Neuron (in vitro differentiated cells): ENCODE measurements at regions not wholly inside any gene's neighbourhood (a gene's known extent, or its start where the extent isn't known, plus 50 kb on each side); places are given as distances from the start of the nearest gene placed in this dataset.

Source experiments
- H2AFZ ChIP-seq: one replicate; pipeline ENCODE4 v1.6.1; 2013; ENCODE audit warnings: low read depth, mild to moderate bottlenecking, inconsistent platforms, low read length, moderate library complexity
- H3K27me3 ChIP-seq: one replicate; pipeline ENCODE4 v1.6.1; 2013; ENCODE audit warnings: low read length; ENCODE audit not compliant: insufficient read depth
- H3K36me3 ChIP-seq: one replicate; pipeline ENCODE4 v1.6.1; 2013; ENCODE audit warnings: low read length; ENCODE audit not compliant: insufficient read depth
- H3K4me1 ChIP-seq: one replicate; pipeline ENCODE4 v1.6.1; 2013; ENCODE audit warnings: low read length; ENCODE audit not compliant: insufficient read depth
- H3K4me3 ChIP-seq: 2 replicates; pipeline ENCODE4 v1.5.1; 2013; ENCODE audit warnings: mild to moderate bottlenecking, low read length, moderate library complexity
- H3K9me3 ChIP-seq: one replicate; pipeline ENCODE4 v1.6.1; 2013; ENCODE audit warnings: low read length

DNA sequence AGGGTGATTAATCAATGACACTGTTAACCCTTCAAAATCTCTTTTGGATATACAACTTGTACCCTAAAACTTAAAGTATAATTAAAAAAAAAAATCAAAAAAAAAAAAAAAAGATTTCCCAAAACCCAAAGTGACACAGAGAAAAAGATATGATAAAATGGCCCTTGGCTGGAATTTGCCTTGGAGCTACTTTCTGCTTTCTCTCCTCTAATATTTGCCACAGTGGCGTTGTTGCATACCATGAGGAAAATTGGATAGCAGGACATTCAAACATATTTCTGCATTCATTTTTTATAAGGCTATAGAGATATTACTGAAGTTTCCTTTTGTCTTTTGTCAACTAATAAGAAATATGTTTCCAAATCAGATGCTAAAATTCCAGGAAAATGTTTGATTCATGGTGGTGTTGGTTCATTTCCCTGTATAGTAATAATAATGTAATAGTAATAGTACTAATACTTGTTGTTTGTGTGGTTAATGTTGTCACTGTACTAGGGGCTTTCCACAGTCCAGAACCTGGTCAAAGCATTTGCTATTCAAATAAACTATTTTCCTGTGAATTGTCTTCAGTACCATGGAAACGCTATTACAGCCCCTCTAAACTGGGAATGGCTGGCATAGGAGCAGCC is 441.3 kb upstream of the THBS1 start:
- no peaks in the 10 kb centered on the region for H3K9me3 ChIP-seq
- no peak overlapping the region for H3K4me3 ChIP-seq
- H2AFZ ChIP-seq: no peak overlapping the region
- H3K36me3 ChIP-seq: no peaks in the 10 kb centered on the region
- H3K27me3 ChIP-seq: no peaks in the 10 kb centered on the region
- H3K4me1 ChIP-seq: peaks cover 8% of the 10 kb centered on the region

DNA sequence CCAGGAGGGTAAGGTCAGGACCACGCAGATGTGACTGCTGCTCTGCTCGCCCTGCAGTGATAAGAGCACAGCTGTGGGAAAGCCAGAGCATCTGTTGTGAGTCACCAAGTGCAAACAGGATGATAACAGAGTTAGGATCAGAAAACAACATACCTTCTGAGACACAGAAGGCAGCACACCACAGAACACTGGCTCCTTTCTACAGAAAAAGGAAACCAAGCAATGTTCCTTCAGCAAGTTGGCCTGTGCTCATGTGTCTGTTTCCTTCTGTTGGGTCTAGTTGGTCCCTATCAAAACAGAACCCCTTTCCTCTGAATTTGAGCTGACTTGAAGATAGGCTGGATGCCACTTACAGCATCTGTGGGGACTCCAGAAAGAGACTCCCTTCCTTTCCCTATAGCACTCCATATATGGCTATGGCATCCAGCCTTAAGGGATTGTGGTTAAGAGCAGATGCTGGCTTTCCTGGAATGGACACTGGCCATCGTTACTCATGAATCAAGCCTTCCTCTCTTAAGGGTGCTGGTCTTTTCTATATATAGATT is 440.7 kb upstream of the THBS1 start:
- H3K4me3 ChIP-seq: no peak overlapping the region
- no peaks in the 10 kb centered on the region for H3K36me3 ChIP-seq
- no peaks in the 10 kb centered on the region for H3K9me3 ChIP-seq
- H3K27me3 ChIP-seq: no peaks in the 10 kb centered on the region
- H2AFZ ChIP-seq: no peak overlapping the region
- H3K4me1 ChIP-seq: peaks cover 8% of the 10 kb centered on the region

DNA sequence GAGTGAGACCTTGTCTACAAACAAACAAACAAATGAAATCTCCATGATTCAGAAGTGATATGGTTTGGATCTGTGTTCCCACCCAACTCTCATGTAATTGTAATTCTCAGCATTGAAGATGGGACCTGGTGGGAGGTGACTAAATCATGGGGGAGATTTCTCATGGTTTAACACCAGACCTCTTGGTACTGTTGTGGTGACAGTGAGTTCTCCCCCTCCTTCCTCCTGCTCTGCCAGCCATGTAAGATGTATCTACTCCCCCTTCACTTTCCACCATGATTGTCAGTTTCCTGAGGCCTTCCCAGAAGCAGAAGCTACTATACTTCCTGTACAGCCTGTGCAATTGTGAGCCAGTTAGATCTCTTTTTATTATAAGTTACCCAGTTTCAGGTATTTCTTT is 438.4 kb upstream of the THBS1 start:
- Histone ChIP-seq H3K4me3 (no peak overlapping the region), H3K9me3 (no peaks in the 10 kb centered on the region), H3K36me3 (no peaks in the 10 kb centered on the region), H3K27me3 (no peaks in the 10 kb centered on the region), H2AFZ (no peak overlapping the region), H3K4me1 (peaks cover 8% of the 10 kb centered on the region)

DNA sequence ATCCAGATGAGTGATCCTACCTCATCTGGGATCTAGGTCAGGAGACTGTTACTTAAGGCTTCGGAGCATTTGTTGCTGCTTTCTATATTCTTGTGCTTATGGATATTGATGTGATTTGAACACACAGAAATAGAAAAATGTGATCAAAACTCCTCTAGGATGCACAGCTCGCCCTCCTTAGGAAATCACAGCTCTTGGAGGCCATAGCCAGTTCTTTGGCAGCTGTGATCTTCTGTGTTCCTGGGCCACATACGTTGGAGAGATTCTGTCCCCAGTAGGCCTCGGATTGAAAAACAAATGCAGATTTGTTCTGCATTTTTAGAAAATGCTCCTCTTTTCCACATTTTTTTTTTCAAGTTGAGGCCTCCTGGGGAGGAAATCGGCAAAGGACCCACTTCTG is 437.4 kb upstream of the THBS1 start:
- no peaks in the 10 kb centered on the region for H3K27me3 ChIP-seq
- no peaks in the 10 kb centered on the region for H3K9me3 ChIP-seq
- no peaks in the 10 kb centered on the region for H3K36me3 ChIP-seq
- H2AFZ ChIP-seq: no peak overlapping the region
- peaks cover 8% of the 10 kb centered on the region for H3K4me1 ChIP-seq
- no peak overlapping the region for H3K4me3 ChIP-seq

DNA sequence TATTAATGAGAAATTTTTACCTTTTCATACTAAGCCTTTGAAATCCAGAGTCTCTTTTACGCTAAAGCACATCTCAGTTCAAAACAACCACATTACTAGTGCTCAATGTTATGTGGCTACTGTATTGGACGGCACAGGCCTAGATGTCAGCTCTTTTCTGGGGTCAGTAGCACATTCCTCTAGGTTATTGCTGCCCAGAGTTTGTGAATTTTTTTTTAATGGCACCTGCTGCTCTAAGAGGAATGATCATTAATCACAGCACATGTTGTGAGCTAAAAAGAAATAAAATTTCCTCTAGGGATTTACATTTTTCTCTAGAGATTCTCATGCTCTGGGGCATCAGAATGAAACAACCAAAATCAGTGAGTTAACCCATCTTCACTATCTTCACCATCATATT is 436.8 kb upstream of the THBS1 start:
- Histone ChIP-seq H3K27me3 (no peaks in the 10 kb centered on the region), H3K4me3 (no peak overlapping the region), H3K4me1 (peaks cover 9% of the 10 kb centered on the region), H3K36me3 (no peaks in the 10 kb centered on the region), H2AFZ (no peak overlapping the region), H3K9me3 (no peaks in the 10 kb centered on the region)

DNA sequence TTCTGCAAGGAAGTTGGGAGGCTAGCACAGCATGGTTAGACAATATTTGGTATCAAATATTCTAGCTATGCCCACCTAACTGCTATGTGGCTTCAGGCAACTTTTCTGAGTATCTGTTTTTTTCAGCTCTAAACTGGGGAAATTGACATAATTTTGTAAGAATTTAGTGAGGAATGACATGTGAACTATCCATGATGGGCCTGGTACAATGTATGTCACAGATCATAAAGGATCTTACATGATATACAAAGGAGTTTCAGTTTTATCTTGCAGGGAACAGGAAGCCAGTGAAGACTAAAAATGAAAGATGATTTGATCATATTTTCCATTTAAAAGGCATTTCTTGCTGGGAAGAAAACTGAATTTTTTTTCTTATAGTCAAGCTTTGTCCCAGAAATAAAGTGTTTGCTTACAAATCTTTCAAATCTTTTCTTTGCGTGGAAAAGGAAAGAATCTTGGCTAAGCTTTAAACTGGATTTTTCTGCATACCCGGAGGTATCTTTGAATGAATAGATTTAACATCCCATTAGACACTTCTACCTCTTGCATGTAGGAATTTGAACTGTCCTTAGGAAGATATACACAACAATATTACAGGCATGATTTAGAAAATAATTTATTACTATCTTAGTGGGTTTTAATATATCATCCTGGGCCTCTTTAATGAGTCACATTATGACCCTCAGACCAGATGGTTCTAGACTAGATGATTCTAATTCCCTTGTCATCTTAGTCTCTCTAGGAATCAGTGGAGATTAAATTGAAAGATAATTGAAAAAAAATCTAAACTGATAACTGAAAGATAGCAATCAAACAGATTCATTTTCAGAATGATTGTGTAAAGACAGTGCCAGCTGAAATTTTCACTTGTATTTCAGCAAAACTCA is 436.0 kb upstream of the THBS1 start:
- Histone ChIP-seq H2AFZ (no peak overlapping the region), H3K36me3 (no peaks in the 10 kb centered on the region), H3K4me1 (peaks cover 15% of the 10 kb centered on the region), H3K27me3 (no peaks in the 10 kb centered on the region), H3K9me3 (no peaks in the 10 kb centered on the region), H3K4me3 (no peak overlapping the region)

DNA sequence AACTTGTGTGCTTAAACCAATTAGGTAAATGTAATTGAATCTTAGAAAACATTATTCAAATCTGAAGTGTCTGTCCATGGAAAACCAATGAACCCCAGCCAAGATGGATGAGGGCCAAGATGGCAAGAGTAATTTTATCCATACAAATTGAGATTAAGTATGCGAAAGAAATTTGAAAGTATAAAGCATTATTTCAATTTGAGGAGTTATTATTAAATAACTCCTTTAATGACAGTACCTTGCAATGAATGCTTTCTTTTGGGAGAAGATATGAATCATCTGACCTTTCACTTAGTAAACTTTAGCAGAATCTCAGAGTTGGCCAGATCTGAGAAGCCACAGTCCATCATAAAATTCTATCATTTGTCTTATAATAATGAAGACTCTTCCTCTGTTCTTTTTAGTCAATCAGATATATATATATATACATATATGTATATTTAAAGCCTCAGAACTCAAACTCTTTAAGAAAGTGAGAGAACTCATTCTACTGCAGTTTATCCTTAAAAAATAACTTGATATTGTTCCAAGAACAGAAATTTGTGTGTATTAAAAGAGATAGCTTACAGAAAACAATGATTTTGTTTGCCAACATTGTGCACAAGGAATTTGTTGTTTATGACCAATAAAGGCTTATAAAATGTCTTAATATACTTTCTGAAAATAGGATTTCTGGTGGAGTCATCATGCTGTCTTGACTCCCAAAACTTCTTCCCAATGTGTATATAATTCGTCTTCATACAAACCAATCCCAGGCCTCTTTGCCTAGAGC is 434.8 kb upstream of the THBS1 start:
- Histone ChIP-seq H3K4me3 (no peak overlapping the region), H3K9me3 (no peaks in the 10 kb centered on the region), H3K27me3 (no peaks in the 10 kb centered on the region), H2AFZ (no peak overlapping the region), H3K36me3 (no peaks in the 10 kb centered on the region), H3K4me1 (peaks cover 13% of the 10 kb centered on the region)

DNA sequence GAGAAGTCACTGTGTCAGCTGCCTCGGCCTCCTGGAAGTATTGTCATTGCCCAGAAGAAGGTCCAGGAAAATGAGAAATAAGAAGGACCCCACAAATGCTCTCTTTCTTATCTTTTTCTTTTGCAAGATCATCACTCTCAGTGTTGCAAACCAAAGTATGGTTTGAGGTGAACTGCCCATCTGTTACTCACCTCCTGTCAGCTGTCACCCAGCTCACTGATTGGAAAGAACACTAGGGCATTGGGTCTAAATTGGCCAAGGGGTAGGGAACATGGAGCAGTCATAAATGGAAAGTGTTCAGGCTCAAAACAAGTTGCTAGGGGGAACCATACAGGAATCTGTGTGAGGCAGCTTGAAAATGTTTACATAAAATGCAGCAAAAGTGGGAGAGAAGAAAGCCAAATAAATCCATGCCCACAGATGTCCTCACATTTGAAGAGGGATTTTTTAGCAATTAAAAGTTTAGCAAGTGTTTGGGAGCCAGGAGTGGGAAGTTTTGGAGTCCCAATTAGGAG is 431.2 kb upstream of the THBS1 start:
- H3K36me3 ChIP-seq: no peaks in the 10 kb centered on the region
- no peak overlapping the region for H3K4me3 ChIP-seq
- no peak overlapping the region for H2AFZ ChIP-seq
- no peaks in the 10 kb centered on the region for H3K9me3 ChIP-seq
- H3K27me3 ChIP-seq: no peaks in the 10 kb centered on the region
- peaks cover 25% of the 10 kb centered on the region for H3K4me1 ChIP-seq

DNA sequence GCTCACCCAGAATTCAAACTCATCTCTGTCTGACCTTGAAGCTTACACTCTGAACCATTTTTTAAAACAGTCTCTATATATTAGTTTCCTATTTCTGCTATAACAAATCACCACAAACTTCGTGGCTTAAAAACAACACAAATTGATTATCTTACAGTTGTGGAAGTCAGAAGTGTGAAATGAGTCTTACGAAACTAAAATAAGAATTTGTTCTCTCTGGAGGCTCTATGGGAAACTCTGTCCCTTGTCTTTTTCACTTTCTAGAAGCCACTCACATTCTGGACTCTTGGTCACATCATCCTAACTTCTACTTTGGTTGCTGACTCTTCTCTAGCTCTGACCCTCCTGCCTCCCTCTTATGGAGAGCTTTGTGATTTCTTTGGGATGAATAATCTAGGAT is 429.3 kb upstream of the THBS1 start:
- Histone ChIP-seq H3K4me1 (peaks cover 25% of the 10 kb centered on the region), H2AFZ (no peak overlapping the region), H3K4me3 (no peak overlapping the region), H3K9me3 (no peaks in the 10 kb centered on the region), H3K36me3 (no peaks in the 10 kb centered on the region), H3K27me3 (no peaks in the 10 kb centered on the region)

DNA sequence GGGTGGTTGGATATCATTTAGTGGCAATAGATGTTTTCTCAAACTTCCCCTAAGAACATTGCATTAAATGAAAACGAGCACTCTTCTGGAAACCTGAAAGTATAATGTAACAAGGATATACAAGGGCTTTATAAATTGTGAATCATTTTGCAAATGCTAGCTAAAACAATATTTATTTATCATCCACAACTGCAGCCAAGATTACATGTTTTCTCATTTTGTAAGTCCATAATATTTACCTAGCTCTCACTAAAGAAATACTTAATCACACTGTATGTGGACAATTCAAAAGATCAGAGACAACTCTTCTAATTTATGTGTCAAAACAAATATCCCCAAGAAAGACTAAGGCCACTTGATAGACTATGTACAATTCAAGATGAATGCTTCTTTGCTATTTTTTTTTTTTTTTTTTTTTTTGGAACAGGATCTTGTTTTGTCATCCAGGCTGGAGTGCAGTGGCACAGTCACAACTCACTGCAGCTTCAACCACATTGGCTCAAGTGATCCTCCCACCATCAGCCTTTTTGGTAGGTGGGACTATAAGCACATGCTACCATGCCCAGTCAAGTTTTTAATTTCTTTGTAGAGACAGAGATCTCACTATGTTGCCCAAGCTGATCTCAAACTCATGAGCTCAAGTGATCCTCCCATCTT is 427.7 kb upstream of the THBS1 start:
- Histone ChIP-seq H3K27me3 (no peaks in the 10 kb centered on the region), H3K4me3 (no peak overlapping the region), H3K4me1 (peaks cover 29% of the 10 kb centered on the region), H3K9me3 (no peaks in the 10 kb centered on the region), H3K36me3 (no peaks in the 10 kb centered on the region), H2AFZ (no peak overlapping the region)

DNA sequence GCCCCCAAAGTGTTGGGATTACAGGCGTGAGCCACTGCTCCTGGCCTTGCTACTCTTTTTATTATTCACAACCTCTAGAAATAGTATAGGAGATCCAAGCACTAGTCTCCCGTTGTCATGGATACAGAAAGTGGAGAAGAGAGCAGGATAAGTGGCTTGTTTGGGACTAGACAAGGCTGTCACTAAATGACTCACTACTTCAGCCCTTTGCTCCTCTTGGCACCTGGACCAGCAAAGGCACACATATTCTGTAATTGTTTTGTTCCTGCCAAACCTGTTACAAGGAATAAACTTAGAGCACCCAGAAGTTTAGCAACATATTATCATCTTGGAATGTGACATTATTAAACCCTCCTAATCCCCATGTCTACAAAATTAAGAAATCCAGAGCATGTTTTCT is 427.2 kb upstream of the THBS1 start:
- no peaks in the 10 kb centered on the region for H3K27me3 ChIP-seq
- H3K4me1 ChIP-seq: peaks cover 31% of the 10 kb centered on the region
- H3K9me3 ChIP-seq: no peaks in the 10 kb centered on the region
- H2AFZ ChIP-seq: no peak overlapping the region
- H3K4me3 ChIP-seq: no peak overlapping the region
- H3K36me3 ChIP-seq: no peaks in the 10 kb centered on the region

DNA sequence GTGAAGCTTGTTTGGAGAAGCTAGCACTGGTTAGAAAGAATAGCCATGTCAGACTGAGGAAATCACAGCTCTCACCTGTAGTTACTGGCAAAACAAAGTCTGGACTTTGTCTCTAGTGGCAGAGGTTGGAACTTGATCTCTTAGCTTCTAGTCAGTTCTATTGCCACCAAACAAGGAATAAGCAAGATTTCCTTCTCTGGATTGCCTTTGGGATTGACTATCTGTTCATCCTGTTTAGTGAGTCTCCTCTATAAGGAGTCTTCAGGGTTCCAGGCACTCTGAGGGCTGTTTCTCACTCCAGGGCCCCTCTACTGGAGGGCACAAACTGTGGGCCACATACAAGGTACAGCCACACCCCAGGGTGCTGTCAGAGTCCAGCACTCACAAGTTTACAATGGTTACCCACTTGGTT is 426.6 kb upstream of the THBS1 start:
- Histone ChIP-seq H3K9me3 (no peaks in the 10 kb centered on the region), H3K27me3 (no peaks in the 10 kb centered on the region), H3K4me3 (no peak overlapping the region), H3K36me3 (no peaks in the 10 kb centered on the region), H3K4me1 (peaks cover 30% of the 10 kb centered on the region), H2AFZ (no peak overlapping the region)
